ENCODE measurements at regions not wholly inside any gene's neighbourhood (a gene's known extent, or its start where the extent isn't known, plus 50 kb on each side); places are given as distances from the start of the nearest gene placed in this dataset.

DNA sequence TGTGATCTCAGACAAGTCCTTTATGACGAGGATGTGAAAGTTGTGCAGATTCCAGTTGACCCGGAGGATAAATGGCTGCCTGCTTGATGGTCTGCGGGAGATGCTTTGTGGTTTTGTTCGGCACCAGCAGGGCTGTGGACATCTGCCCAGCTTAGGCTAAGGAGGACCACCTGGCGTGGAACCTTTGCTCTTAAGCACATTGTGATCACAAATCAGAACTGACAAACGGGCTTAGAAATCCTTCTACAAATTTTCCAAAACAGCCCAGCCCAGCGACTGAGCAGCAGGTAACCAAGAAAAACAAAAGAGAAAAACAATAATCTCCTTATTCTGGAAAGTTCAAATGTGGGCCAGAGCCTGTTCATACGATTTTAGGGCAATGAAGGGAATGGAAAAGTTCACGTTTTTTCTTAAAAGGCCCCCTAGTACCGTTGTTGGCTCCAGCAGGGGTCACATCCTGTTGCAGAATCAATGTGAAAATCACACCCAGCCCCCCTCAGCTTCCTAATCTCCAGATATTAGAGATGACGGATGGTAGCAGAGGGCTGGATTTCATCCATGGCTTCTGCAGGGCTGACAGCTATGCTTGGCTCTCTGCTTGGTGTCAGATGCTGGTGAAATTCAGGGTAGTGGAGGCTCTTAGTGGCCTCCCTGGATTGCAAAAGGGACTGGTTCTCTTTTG, 81.1 kb upstream of the RFLNA start:
- Histone ChIP-seq H3K36me3 (replicated peaks in 1 of 2; ENCODE audit: control extremely low read depth in 1 of 2, control insufficient read depth in 1 of 2, extremely low read depth in 1 of 2, insufficient read depth in 2 of 2, low read length in 1 of 2) (no peaks in the 10 kb centered on the region), H2AFZ (ENCODE audit: insufficient read depth, low read depth, low read length, poor library complexity, severe bottlenecking) (no peak overlapping the region), H4K20me1 (ENCODE audit: control insufficient read depth, insufficient read depth, low read length, poor library complexity, severe bottlenecking) (no peaks in the 10 kb centered on the region), H3K27ac (ENCODE audit: low read length in 2 of 2) (no peak overlapping the region), H3K79me2 (ENCODE audit: control insufficient read depth, insufficient read depth, low read length) (no peaks in the 10 kb centered on the region), H3K9me3 (ENCODE audit: control extremely low read depth in 1 of 3, control insufficient read depth in 2 of 3, insufficient read depth in 1 of 3, low read length in 2 of 3) (peaks cover 0 to 24% (median 7%) of the 10 kb centered on the region in 3 donors), H3K27me3 (replicated peaks in 1 of 4; ENCODE audit: control extremely low read depth in 1 of 4, control insufficient read depth in 3 of 4, insufficient read depth in 4 of 4, low read length in 3 of 4) (peaks cover 0 to 9% (median 0%) of the 10 kb centered on the region in 4 experiments), H3K9ac (ENCODE audit: low read length) (no peak overlapping the region), H3K4me1 (ENCODE audit: control insufficient read depth in 2 of 2, insufficient read depth in 2 of 2, low read length in 2 of 2) (no peaks in the 10 kb centered on the region), H3K4me2 (replicated peaks; ENCODE audit: low read depth, low read length, poor library complexity, severe bottlenecking) (no peak overlapping the region), H3K4me3 (ENCODE audit: control extremely low read depth in 1 of 5, extremely low read depth in 1 of 5, insufficient read depth in 1 of 5, low read depth in 2 of 5, low read length in 4 of 5) (no peak overlapping the region)
- Mint-ChIP-seq H3K27ac (no peak overlapping the region), H3K4me3 (no peak overlapping the region), H3K9me3 (ENCODE audit: insufficient read depth) (peaks cover 14% of the 10 kb centered on the region), H3K27me3 (peaks cover 21% of the 10 kb centered on the region), H3K4me1 (peaks cover 3% of the 10 kb centered on the region)
- ATAC-seq (ENCODE audit: low read depth) (no peak), DNase-seq (no peak)
- ChIA-PET CTCF (no interaction called here), POLR2A (no interaction called here)
- TF ChIP-seq EZH2 (IDR thresholded peaks at IDR 0.05; ENCODE audit: borderline replicate concordance, insufficient read depth, low read depth, low read length, poor library complexity, severe bottlenecking) = no peak
- WGBS (ENCODE audit: insufficient coverage) = 90% methylated on average over 6 of the region's 11 CpGs
- intact Hi-C loops (cut with micrococcal nuclease) = no loop called here

- Histone ChIP-seq H3K4me1 (ENCODE audit: control insufficient read depth in 2 of 2, insufficient read depth in 2 of 2, low read length in 2 of 2) (no peaks in the 10 kb centered on the region), H4K20me1 (ENCODE audit: control insufficient read depth, insufficient read depth, low read length, poor library complexity, severe bottlenecking) (no peaks in the 10 kb centered on the region), H3K27me3 (replicated peaks in 1 of 4; ENCODE audit: control extremely low read depth in 1 of 4, control insufficient read depth in 3 of 4, insufficient read depth in 4 of 4, low read length in 3 of 4) (peaks cover 0 to 10% (median 0%) of the 10 kb centered on the region in 4 experiments), H2AFZ (ENCODE audit: insufficient read depth, low read depth, low read length, poor library complexity, severe bottlenecking) (no peak overlapping the region), H3K36me3 (replicated peaks in 1 of 2; ENCODE audit: control extremely low read depth in 1 of 2, control insufficient read depth in 1 of 2, extremely low read depth in 1 of 2, insufficient read depth in 2 of 2, low read length in 1 of 2) (no peaks in the 10 kb centered on the region), H3K27ac (ENCODE audit: low read length in 2 of 2) (no peak overlapping the region), H3K4me2 (replicated peaks; ENCODE audit: low read depth, low read length, poor library complexity, severe bottlenecking) (no peak overlapping the region), H3K4me3 (ENCODE audit: control extremely low read depth in 1 of 5, extremely low read depth in 1 of 5, insufficient read depth in 1 of 5, low read depth in 2 of 5, low read length in 4 of 5) (no peak overlapping the region), H3K9me3 (ENCODE audit: control extremely low read depth in 1 of 3, control insufficient read depth in 2 of 3, insufficient read depth in 1 of 3, low read length in 2 of 3) (peaks cover 0 to 24% (median 7%) of the 10 kb centered on the region in 3 donors), H3K79me2 (ENCODE audit: control insufficient read depth, insufficient read depth, low read length) (no peaks in the 10 kb centered on the region), H3K9ac (ENCODE audit: low read length) (no peak overlapping the region)
- no peak overlapping the region for H3K4me3 Mint-ChIP-seq
- WGBS (ENCODE audit: insufficient coverage) = 96% methylated on average over 3 of the region's 3 CpGs
- ChIA-PET CTCF (no interaction called here), POLR2A (no interaction called here)
- DNase-seq (no peak), ATAC-seq (ENCODE audit: low read depth) (no peak)
- TF ChIP-seq CTCF (IDR thresholded peaks at IDR 0.05) = no peak
- TF ChIP-seq EZH2 (IDR thresholded peaks at IDR 0.05; ENCODE audit: borderline replicate concordance, insufficient read depth, low read depth, low read length, poor library complexity, severe bottlenecking) = no peak
- peaks cover 14% of the 10 kb centered on the region for H3K9me3 Mint-ChIP-seq (ENCODE audit: insufficient read depth)
- H3K27ac Mint-ChIP-seq = no peak overlapping the region
- intact Hi-C loops (cut with micrococcal nuclease) = no loop called here
- H3K27me3 Mint-ChIP-seq = peaks cover 28% of the 10 kb centered on the region
- peaks cover 3% of the 10 kb centered on the region for H3K4me1 Mint-ChIP-seq
These were observed 80.3 kb upstream of the RFLNA start for GRCh38 chr12:124214574-124214973.

All from B cell (primary cell).